ENCODE measurements at regions not wholly inside any gene's neighbourhood (a gene's known extent, or its start where the extent isn't known, plus 50 kb on each side); places are given as distances from the start of the nearest gene placed in this dataset.

DNA sequence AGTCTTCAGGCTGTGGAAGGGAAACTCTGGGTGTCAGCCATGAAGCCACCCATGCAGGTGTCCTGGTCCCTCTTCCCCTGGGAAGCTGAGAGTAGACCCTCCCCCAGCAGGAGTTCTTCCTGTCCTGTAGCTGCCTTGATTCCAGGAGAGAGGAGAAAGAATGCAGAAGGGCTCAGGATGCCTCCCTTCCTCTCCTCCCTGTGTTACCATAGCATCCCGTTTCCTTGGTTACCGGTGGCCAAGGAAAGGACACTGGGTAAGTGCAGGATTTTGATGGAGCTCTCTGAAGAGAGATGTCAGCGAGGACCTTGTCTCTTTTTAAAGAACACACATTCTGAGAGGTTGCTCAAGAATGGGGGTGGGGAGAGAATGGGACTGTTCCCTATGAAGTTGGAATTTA, 304.1 kb upstream of the N4BP1 start:
- DNase-seq, result no peak
- Mint-ChIP-seq H3K36me3 (ENCODE audit: unreplicated experiment) (no peaks in the 10 kb centered on the region), H3K9me3 (ENCODE audit: unreplicated experiment) (peaks cover 8% of the 10 kb centered on the region), H3K4me1 (ENCODE audit: low read depth, unreplicated experiment) (peaks cover 4% of the 10 kb centered on the region), H3K27ac (ENCODE audit: unreplicated experiment) (no peak overlapping the region), H3K4me3 (ENCODE audit: unreplicated experiment) (no peak overlapping the region), H3K27me3 (ENCODE audit: unreplicated experiment) (no peaks in the 10 kb centered on the region)
- TF ChIP-seq, protein P1, sequence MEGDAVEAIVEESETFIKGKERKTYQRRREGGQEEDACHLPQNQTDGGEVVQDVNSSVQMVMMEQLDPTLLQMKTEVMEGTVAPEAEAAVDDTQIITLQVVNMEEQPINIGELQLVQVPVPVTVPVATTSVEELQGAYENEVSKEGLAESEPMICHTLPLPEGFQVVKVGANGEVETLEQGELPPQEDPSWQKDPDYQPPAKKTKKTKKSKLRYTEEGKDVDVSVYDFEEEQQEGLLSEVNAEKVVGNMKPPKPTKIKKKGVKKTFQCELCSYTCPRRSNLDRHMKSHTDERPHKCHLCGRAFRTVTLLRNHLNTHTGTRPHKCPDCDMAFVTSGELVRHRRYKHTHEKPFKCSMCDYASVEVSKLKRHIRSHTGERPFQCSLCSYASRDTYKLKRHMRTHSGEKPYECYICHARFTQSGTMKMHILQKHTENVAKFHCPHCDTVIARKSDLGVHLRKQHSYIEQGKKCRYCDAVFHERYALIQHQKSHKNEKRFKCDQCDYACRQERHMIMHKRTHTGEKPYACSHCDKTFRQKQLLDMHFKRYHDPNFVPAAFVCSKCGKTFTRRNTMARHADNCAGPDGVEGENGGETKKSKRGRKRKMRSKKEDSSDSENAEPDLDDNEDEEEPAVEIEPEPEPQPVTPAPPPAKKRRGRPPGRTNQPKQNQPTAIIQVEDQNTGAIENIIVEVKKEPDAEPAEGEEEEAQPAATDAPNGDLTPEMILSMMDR (IDR thresholded peaks at IDR 0.05; ENCODE audit: partially characterized antibody, unreplicated experiment), result no peak

DNA sequence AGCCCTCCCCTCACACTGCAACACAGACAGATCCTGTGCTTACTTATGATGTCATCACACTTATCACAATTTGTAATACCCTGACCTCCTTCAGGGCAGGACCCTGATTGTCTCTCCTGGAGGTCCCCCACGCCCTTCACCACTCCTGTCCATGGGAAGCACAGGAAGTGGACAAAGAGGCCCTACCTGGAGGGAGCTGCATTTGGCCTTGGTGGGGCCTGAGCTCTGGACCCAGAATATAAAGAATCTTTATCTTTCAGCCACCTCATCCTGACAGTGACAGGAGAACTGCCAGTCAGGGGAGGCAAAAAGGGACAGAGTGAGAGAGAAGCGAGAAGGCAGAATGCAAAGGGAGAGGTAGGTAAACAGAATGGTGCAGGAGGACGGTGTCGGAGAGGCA, 303.4 kb upstream of the N4BP1 start:
- no peak overlapping the region for H3K27ac Mint-ChIP-seq (ENCODE audit: unreplicated experiment)
- H3K36me3 Mint-ChIP-seq (ENCODE audit: unreplicated experiment), result no peaks in the 10 kb centered on the region
- H3K9me3 Mint-ChIP-seq (ENCODE audit: unreplicated experiment), result peaks cover 5% of the 10 kb centered on the region
- H3K4me3 Mint-ChIP-seq (ENCODE audit: unreplicated experiment), result no peak overlapping the region
- no peak for DNase-seq
- peaks cover 4% of the 10 kb centered on the region for H3K4me1 Mint-ChIP-seq (ENCODE audit: low read depth, unreplicated experiment)
- H3K27me3 Mint-ChIP-seq (ENCODE audit: unreplicated experiment), result no peaks in the 10 kb centered on the region
- TF ChIP-seq, protein P1 (IDR thresholded peaks at IDR 0.05; ENCODE audit: partially characterized antibody, unreplicated experiment), result no peak

DNA sequence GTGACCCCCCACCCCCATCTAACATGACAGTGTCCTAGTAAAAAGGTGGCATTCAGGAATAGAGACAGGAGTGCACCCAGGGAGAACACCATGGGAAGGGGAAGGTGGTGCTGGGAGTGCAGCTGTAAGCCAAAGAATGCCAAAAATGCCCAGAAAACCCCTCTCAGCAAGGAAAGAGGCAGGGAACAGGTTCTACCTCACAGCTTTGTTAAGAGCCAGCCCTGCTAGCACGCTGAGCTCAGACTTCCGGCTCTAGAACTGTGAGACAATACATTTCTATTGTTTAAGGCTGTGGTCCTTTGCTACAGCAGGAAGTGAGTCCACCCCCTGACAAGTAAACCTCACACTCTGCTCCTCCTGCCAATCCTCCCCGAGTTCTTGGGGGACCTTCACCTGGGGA, 302.4 kb upstream of the N4BP1 start:
- H3K27me3 Mint-ChIP-seq (ENCODE audit: unreplicated experiment), result no peaks in the 10 kb centered on the region

DNA sequence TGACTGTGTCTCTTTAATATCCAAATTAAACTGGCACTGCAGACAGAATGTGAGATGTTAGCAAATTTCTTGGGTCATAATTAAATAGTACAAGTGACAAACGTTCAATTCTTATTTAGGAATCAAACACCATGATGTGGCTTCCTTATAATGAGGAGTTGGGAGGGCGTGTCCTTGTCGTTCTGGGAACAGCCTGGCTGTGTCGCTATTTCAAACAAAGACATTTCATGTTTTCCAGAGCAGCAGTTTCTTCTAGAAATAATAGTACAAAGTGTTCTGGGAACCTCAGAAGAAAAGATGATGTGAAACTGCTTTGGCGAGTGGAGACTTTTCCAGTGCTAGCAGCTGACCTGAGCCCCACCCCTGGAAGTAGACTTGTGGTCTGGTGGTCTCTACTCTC, 301.7 kb upstream of the N4BP1 start:
- TF ChIP-seq, protein P1 (IDR thresholded peaks at IDR 0.05; ENCODE audit: partially characterized antibody, unreplicated experiment), result no peak
- no peak overlapping the region for H3K27ac Mint-ChIP-seq (ENCODE audit: unreplicated experiment)
- H3K36me3 Mint-ChIP-seq (ENCODE audit: unreplicated experiment), result no peaks in the 10 kb centered on the region
- H3K27me3 Mint-ChIP-seq (ENCODE audit: unreplicated experiment), result no peaks in the 10 kb centered on the region
- H3K4me1 Mint-ChIP-seq (ENCODE audit: low read depth, unreplicated experiment), result peaks cover 4% of the 10 kb centered on the region
- no peak for DNase-seq
- H3K4me3 Mint-ChIP-seq (ENCODE audit: unreplicated experiment), result no peak overlapping the region
- peaks cover 4% of the 10 kb centered on the region for H3K9me3 Mint-ChIP-seq (ENCODE audit: unreplicated experiment)

More for the DNA sequence above, 302.4 kb upstream of the N4BP1 start:
- H3K4me3 Mint-ChIP-seq (ENCODE audit: unreplicated experiment), result no peak overlapping the region
- no peak overlapping the region for H3K27ac Mint-ChIP-seq (ENCODE audit: unreplicated experiment)
- no peak for DNase-seq
- H3K4me1 Mint-ChIP-seq (ENCODE audit: low read depth, unreplicated experiment), result peaks cover 4% of the 10 kb centered on the region
- TF ChIP-seq, protein P1 (IDR thresholded peaks at IDR 0.05; ENCODE audit: partially characterized antibody, unreplicated experiment), result no peak
- no peaks in the 10 kb centered on the region for H3K36me3 Mint-ChIP-seq (ENCODE audit: unreplicated experiment)
- H3K9me3 Mint-ChIP-seq (ENCODE audit: unreplicated experiment), result peaks cover 4% of the 10 kb centered on the region

DNA sequence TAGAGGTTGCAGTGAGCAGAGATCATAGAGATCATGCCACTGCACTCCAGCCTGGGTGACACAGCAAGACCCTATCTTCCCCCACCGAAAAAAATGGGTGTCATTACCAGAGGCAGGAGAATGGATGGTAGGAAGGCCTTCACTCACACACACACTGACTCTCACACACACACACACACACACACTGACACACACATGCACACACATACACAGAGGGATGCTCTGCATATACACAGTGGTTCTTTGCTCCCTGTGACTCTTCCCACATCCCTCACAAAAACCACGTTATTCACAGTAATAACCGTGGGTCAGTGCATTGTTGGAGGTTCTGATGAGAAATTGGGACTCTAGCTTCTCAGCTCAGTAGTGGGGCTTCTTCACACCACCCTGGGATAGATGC, 300.2 kb upstream of the N4BP1 start:
- Mint-ChIP-seq H3K4me3 (ENCODE audit: unreplicated experiment) (no peak overlapping the region), H3K4me1 (ENCODE audit: low read depth, unreplicated experiment) (peaks cover 4% of the 10 kb centered on the region), H3K36me3 (ENCODE audit: unreplicated experiment) (no peaks in the 10 kb centered on the region), H3K27me3 (ENCODE audit: unreplicated experiment) (no peaks in the 10 kb centered on the region), H3K27ac (ENCODE audit: unreplicated experiment) (no peak overlapping the region), H3K9me3 (ENCODE audit: unreplicated experiment) (peaks cover 2% of the 10 kb centered on the region)
- DNase-seq, result no peak
- TF ChIP-seq, protein P1 (IDR thresholded peaks at IDR 0.05; ENCODE audit: partially characterized antibody, unreplicated experiment), result no peak

Data from glutamatergic neuron (in vitro differentiated cells).